GM18498 (cell line): ENCODE measurements at regions not wholly inside any gene's neighbourhood (a gene's known extent, or its start where the extent isn't known, plus 50 kb on each side); places are given as distances from the start of the nearest gene placed in this dataset.
A peak's percentile ranks its signal among the peaks of the same experiment; 100 is the strongest.
"Not testable (repeated sequence)": the region's sequence is repeated elsewhere in the genome, so short reads cannot be mapped to it uniquely, and the experiment has no call there.

Source experiments
- ATAC-seq: cut with Tn5 transposase; IDR thresholded peaks from one replicate; pipeline ENCODE4 v1.9.1; 2021; ENCODE audit warnings: mild to moderate bottlenecking, moderate library complexity; ENCODE audit not compliant: unreplicated experiment

DNA sequence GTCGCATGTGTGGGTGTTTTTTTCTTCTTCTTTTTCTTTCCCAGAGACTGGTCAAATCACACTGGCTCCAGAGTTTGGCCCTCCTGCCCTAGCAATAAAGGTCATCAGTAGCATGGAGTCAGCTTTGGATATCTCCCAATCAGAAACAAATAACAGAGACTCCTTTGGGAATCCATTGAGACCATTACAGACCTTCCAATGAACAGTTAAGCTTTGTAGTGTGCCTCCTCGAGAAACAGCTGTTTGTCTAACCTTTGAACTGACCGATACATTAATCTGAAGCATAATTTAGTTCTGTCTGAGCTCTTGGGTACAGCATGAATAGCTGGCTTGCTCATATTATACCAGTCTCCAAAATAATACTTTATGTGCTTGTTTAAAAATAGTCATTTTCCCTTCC, 1103.2 kb downstream of the GATA3 start:
- no peak for ATAC-seq

DNA sequence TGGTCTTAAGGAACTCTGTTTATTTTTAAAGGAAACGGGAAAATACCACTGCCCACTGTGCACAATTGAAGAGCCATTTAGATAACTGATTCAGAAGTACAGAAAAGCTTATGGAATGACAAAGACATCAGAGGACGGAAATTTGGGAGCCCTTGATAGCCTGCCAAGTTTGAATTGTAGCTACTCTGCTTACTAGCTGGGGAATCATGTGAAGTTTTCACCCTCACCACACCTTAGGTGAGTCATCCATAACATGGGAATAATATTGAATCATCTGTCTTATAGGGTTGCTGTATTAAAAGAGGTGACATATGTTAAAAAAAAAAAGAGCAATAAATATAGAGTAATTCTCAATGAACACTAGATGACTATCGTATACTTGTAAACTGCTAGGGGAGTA, 1104.2 kb downstream of the GATA3 start:
- ATAC-seq, result no peak

DNA sequence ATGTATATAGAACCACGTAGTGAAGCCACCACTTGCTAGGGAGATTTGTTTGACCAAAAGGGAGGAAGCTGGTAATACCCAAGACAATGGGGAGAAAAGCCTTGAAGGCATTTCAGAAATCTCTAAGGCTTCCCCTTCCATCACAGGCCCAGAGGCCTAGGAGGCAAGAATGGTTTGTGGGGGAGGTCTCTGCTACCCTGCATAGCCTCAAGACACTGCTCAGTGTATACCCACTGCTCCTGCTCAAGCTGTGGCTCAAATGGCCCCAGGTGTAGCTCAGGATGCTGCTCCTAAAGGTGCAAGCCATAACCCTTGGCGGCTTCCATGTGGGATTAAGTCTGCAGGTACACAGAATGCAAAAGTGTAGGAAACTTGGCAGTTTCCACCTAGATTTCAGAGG, 1105.8 kb downstream of the GATA3 start:
- no peak for ATAC-seq

DNA sequence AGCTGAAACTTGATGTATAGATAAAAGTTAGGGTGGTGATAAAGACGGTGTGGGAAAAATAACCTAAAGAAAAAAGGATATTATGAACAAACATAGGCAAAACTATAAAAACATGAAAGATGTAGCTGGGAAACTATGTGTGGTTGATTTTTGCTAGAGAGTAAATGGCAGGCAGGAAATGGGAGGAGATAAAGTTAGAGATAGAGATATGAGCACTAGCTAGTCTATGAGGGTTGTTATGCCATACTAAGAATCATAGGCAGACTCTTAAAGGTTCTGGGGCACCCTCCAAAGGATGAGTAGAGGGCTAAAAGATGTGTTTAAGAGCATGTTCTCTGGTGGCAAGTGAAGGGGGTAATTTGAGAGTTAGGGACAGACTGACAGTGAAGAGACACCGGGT, 1109.2 kb downstream of the GATA3 start:
- ATAC-seq, result no peak

DNA sequence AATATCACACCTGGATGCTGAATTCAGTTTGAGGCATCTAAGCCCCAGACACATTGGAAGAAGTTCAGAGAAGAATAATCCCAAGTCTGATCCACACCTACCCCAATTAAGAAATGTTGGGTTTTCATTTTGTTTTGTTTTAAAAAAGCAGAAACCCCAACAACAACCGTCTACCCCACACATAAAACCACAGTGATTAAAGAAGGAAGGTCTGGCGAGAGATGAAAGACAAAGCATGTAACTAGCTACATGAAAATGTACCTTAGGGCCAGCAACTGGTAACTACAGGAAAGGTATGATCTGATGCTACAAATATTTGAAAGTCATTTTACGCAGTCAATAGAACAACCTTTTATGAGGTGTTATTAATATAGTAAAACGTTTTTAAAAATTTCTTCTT, 1112.3 kb downstream of the GATA3 start:
- ATAC-seq, result no peak

DNA sequence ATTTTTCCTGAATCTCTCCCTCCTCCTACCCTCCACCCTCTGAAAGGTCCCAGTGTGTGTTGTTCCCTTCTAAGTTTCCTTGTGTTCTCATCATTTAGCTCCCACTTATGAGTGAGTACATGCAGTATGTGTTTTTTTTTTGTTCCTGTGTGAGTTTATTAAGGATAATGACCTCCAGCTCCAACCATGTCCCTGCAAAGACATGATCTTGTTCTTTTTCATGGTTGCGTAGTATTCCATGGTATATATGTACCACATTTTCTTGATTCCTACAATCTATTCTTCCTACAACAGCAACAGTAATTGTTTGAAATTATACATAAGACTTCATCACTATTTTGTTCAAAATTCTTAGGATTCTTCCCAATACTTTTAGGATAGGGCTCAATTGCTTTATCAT, 1117.8 kb downstream of the GATA3 start:
- no peak for ATAC-seq

DNA sequence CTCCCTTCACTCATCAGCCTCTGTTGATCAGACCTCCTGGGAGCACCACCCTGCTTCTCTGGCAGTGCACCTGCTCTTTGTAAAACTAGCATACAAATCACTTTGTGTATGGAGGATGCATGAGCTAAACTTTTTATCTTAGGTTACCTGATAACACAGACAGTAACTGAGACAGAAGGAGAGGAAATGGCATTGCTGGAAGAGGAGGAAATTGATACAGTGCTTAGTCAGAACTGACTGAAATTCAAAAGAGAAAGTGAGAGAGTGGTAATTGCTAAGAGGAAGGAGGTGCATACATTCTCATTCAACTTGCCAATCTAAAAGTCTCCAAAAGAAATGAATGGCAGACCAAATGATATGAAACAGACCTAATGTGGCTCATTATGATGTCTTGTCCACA, 1120.7 kb downstream of the GATA3 start:
- ATAC-seq, result no peak

DNA sequence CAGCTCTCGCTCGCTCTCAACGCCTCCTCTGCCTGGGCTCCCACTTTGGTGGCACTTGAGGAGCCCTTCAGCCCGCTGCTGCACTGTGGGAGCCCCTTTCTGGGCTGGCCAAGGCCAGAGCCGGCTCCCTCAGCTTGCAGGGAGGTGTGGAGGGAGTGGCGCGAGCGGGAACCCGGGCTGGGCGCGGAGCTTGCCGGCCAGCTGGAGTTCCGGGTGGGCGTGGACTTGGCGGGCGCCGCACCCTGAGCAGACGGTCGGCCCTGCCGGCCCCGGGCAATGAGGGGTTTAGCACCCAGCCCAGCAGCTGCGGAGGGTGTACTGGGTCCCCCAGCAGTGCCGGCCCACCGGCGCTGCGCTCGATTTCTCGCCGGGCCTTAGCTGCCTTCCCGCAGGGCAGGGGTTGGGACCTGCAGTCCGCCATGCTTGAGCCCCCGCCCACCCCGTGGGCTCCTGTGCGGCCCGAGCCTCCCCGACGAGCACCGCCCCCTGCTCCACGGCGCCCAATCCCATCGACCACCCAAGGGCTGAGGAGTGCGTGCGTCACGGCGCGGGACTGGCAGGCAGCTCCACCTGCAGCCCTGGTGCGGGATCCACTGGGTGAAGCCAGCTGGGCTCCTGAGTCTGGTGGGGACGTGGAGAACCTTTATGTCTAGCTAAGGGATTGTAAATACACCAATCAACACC, 1128.9 kb downstream of the GATA3 start:
- ATAC-seq, result not testable (repeated sequence)

DNA sequence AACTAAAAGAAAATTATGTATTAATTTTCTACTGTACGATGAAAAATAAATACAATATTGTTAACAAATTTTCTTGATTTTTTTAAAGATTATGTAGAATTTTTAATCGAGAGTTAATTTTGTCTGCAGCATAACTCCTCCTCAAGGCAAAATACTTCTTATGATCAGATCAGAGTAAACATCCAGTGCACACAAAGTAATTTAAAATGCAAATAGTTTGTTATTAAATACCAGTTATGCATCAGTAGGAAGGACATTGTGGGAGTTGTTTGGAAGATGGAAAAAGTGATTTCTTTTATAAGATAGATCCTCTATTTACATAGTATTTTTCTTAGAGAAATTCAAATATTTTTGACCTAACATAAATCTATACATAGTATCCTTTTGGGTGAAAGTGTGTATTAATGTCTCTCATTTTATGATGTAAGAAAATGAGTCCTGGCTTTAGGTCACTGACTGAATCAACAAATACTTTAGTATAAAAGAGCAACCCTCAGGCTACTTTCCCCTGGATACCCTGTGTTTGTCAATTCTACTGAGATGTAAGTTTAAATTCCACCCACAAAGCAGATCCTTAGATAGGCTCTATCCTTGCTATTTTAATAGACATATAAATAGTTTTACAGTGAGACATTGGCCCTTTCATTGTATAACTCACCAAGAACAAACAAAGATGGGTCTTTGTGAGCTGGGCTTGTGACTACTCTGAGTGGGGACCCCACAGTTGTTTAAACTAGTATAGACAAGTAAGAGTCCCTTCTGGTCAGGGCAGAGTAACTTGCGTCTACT, 1133.7 kb downstream of the GATA3 start:
- ATAC-seq, result no peak

DNA sequence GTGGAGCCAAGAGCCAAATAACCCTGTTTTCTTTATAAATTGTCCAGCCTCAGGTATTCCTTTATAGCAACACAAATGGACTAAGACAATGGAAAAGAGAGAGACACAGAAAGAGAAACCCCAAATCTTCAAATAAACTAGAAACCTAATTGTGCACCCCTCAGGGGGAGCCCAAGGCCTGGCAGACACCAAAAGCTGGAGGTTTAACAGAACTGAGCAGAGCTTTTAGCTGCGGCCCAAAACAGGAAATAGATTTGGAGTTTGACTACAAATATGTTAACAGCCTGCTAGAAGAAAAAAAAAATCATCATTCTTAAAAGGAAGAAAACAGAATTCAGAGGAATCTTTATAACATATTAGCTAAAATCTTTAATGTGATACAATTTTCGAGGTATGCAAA, 1135.0 kb downstream of the GATA3 start:
- ATAC-seq, result no peak

DNA sequence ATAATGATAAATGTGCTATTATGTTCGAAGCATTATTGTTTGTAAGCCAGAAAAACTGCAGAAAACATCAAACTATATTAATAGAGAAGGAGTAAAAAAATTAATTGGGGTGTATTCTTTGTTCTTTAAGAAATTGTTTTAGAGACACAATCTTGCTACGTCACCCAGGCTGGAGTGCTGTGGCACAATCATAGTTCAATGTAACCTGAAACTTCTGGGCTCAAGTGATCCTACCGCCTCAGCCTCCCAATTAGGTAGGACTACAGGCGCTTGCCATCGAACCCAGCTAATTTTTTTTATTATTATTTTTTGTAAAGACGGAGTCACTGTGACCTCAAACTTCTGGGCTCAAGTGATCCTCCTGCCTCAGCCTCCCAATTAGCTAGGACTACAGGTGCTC, 1138.6 kb downstream of the GATA3 start:
- no peak for ATAC-seq

DNA sequence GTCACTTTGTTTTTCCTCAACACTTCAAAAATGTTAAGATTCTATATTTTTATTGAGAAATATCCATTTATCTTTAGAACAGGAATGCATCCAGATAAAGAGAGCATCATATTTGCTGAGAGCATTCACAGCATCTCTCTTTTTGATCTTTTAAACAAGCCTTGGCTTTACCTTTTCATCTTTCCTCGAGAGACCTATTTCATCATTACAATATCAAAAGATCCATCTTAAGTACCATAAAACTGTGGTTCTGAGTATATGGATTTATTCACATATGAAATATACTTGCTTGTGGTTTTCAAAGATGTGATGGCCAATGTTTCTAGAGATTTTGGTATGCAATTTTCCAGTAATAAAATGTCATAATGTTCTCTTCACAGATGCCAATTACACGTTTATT, 1140.9 kb downstream of the GATA3 start:
- no peak for ATAC-seq

DNA sequence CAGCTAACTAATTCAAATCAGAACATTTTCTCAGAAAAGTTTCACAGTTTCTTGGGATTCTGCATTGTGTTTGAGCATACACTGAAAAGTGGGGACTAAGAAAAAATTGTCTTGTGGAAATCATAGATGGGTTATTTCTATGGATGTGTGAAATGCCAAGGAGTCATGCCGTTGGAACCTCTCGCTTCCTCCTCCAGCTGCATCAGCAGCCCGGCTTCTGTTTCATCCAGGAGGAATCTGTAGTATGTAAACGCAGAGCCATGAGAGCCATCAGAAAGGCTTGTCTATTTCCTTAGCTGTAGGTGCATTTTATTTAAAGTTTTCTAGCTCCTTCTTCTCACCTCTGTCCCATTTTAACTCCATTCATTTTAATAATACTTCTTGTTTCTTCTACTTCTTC, 1144.1 kb downstream of the GATA3 start:
- ATAC-seq, result no peak

DNA sequence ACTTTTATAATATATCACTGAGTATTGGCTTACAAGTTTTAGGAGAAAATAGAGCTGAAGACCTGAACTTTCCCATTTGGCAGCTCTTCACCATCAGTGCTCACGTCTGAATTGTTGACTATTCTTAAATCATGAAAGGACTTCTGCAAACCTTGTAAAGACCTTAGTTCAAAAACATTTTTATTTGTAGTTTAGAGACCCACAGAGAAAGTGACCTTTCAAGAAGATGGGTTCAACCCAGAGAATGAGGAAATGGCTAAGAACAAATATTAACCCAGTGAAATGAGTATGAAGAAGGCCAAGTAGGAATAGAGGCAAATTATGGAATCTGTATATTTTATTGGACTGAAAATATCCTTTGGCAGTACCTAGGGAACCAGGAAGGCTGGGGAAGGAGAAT, 1151.1 kb downstream of the GATA3 start:
- no peak for ATAC-seq

DNA sequence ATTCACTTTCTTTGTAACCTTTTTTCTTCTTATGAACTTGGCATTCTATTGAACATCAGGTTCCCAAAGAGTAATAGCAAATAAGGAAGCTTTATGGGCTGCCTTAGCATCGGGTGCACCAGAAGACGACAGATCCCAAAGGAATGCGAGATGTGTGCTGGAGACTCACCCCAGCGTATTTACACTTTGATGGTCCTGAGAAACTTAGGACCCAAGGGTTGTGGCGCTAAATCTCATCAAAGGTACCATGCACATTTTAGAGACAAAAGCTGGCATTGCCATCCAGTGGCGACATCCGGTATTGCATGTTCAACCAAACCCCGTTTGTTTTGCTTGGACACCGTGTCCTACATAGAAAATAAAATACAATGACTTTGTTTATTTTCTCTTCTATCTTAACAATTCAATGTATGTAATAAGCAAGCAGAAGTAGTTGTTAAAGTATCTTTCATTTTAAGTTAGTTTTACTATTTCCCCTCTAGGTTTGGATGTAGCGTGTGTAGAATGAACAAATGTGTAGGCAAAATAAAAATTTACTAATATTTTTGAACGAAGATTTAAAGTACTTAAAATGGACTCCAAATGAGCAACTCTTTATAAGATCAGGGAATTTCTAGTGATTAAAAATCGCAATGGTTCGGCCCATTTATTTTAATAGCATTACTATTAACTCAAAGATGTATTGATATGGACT, 1154.8 kb downstream of the GATA3 start:
- ATAC-seq, result peak; percentile 82

DNA sequence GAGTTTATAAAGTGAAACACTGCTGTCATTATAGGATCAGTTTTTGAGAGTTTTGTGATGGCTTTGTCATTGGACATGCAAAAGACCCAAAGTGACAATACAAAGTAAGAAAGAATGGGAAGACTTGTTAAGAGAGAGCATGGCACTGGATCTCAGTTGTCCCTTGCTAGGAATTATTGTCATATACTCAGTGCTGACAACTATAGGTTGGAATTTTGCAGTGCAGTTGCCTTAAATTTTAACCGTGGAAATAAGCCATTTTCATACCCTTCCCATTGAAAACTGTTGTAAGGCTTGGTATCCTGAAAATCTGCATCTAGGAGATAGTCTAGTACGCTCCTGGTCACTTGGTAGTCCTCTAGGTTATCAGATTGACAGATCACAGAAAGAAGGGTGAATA, 1156.7 kb downstream of the GATA3 start:
- ATAC-seq, result no peak

DNA sequence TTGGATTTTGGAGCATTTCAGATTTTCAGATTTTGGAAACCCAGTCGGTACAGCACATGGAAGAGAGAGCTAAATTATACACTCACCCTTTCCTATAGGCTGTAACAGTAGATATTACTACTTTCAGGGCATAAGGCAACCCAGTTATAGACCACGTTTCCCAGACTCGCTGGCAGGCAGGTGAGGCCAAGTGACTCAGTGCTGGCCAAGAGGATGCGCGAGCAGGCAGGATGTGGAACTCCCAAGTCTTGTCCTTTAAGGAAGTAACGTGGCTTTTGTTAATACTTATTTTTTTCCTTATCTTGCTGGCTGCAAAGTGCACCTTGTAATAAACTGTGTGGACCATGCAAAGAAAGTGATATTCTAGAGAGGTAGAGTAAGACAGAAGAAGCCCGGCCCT, 1160.1 kb downstream of the GATA3 start:
- no peak for ATAC-seq

DNA sequence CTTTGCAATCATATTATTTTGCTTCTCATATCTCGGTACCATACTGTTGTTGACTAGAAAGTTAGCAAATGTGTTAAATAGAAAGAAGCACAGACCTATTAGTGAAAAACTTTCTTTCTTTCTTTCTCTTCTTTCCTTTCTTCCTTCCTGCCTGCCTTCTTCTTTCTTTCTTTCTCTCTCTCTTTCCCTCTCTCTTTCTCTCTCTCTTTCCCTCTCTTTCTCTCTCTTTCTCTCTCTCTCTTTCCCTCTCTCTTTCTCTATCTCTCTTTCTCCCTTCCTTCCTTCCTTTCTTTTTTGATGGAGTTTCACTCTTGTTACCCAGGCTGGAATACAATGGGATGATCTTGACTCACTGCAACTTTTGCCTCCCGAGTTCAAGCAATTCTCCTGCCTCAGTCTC, 1160.6 kb downstream of the GATA3 start:
- ATAC-seq, result no peak

DNA sequence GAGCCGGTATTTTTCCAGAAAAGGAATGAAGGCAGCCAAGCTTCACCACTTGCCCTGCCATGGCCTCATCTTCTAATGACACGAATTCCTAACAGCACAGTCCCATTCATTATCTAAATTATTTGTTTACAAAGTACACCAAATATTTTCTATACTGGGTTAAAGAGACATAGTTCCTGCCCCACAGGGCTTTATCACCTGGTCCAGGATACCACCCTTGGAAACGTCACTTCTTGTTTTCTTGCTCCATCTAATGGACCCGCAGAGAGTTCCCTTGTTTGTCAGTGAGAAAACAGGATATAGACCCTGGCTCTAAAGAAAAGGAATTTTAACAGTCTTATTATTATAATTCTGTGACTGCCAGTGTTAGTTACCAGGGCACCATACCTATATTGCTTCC, 1165.4 kb downstream of the GATA3 start:
- no peak for ATAC-seq

DNA sequence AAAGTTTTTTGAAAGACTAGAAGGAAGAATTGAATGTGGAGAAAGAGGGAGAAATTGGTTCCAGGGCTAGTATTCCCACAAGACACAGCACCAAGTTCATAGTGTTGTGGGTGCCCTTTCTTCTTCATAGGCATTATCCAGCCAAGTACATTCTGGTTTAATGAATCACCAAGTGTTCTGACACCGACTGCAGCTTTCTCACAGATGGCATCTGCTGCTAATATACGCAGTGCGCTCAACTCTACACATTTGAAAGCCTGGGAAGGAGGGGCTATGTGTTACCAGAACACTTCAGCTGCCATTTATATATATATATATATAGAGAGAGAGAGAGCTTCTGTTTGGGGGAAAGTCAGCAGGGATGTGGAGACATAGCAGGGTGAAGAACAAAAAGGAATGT, 1168.4 kb downstream of the GATA3 start:
- ATAC-seq, result no peak

DNA sequence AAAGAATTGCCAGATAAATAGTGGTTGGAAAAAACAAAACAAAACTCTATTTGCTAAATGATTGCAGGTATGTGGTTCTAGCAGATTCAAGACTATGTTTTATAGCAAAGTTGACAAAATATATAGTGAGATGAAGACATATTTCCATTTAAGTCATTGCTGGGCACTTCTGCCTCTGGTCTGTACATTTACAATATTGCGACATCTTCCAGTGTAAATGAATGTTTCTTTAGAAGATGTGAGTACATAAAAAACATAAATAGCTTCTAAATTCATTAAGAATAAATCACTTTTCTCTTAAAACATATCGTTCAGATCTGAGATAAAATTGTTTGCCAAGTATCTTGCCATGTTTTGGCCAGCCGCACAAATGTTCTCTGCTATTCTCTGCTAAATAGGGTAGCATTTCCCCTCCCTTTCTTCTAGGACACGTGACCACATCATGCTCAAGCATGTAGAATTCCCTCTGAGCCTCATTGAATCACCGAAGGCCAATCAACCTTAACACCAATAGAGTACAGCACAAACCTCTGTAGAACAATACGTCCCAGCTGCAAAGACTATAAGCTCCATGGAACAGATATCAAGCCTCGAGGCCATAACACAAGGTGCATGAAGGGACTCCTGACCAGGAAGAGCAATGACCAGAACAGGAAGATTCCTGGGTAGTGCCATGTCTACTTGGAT, 1173.3 kb downstream of the GATA3 start:
- ATAC-seq, result no peak

DNA sequence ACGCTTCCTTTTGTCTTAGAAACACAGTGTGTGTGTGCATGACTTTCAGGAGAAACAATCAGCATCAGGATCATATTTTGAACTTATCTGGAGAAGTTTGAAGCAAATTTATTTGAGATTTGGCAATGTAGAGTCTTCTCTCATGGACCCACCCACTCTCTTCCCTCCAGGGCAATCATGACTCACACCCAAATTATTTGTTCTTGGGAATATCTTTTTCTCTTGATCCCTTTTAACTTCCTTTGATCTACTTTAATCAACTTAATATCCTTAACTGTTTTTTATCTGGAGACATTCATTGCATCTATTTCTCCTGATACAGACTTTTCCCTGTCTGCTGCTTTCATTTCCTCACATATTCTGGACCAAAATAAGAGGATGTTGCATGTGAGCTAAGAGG, 1174.3 kb downstream of the GATA3 start:
- no peak for ATAC-seq
